Keratinocyte (primary cell): ENCODE measurements at regions not wholly inside any gene's neighbourhood (a gene's known extent, or its start where the extent isn't known, plus 50 kb on each side); places are given as distances from the start of the nearest gene placed in this dataset.

Experiments
- DNase-seq: peaks from one replicate; pipeline ENCODE4 v3.0.0-alpha.2; 2011; ENCODE audit warnings: low read depth, missing footprints, low spot score
- FAIRE-seq: peaks from 2 replicates; lab custom pipeline; 2011; peaks lifted over from hg19 to GRCh38; lab: Jason Lieb, UNC
- H2AFZ ChIP-seq: 2 replicates; pipeline ENCODE4 v1.6.0; 2012; ENCODE audit warnings: low read length, control low read depth, inconsistent platforms; ENCODE audit not compliant: control insufficient read depth
- H3K27ac ChIP-seq: 2 replicates; pipeline ENCODE4 v1.5.1; 2011; ENCODE audit warnings: low read length; ENCODE audit not compliant: control insufficient read depth, insufficient read depth
- H3K27me3 ChIP-seq: 3 replicates; pipeline ENCODE4 v1.6.0; 2011; ENCODE audit warnings: low read length; ENCODE audit not compliant: control insufficient read depth, insufficient read depth; ENCODE audit errors: extremely low read depth
- H3K36me3 ChIP-seq, 2 experiments: 2 replicates in 1 of 2; 3 replicates in 1 of 2; pipeline ENCODE4 v1.5.1; 2011; ENCODE audit warnings: low read length in 2 of 2, mild to moderate bottlenecking in 1 of 2; ENCODE audit not compliant: control insufficient read depth in 2 of 2, insufficient read depth in 2 of 2; ENCODE audit errors: extremely low read depth in 1 of 2
- H3K4me1 ChIP-seq: 3 replicates; pipeline ENCODE4 v1.5.1; 2011; ENCODE audit warnings: low read length; ENCODE audit not compliant: control insufficient read depth, insufficient read depth; ENCODE audit errors: extremely low read depth
- H3K4me2 ChIP-seq: 3 replicates; pipeline ENCODE4 v1.6.0; 2011; ENCODE audit warnings: low read depth, low read length; ENCODE audit not compliant: control insufficient read depth, insufficient read depth; ENCODE audit errors: extremely low read depth
- H3K4me3 ChIP-seq, 3 experiments: fragments of 200-600 bp in 1 of 3; sonication (generic) in 1 of 3; 2 replicates in 2 of 3; 3 replicates in 1 of 3; pipeline ENCODE4 v1.5.1; 2011 to 2016; ENCODE audit warnings: low read length in 3 of 3, mild to moderate bottlenecking in 3 of 3, control low read depth in 2 of 3, inconsistent platforms in 1 of 3, low read depth in 1 of 3, mixed read lengths in 1 of 3, mixed run types in 1 of 3, moderate library complexity in 1 of 3; ENCODE audit not compliant: control insufficient read depth in 2 of 3, insufficient read depth in 2 of 3; ENCODE audit errors: extremely low read depth in 1 of 3
- H3K79me2 ChIP-seq: 2 replicates; pipeline ENCODE4 v1.6.0; 2012; ENCODE audit warnings: low read length; ENCODE audit not compliant: control insufficient read depth, insufficient read depth
- H3K9ac ChIP-seq: 3 replicates; pipeline ENCODE4 v1.6.0; 2011; ENCODE audit warnings: low read length; ENCODE audit not compliant: control insufficient read depth, insufficient read depth; ENCODE audit errors: extremely low read depth
- H3K9me1 ChIP-seq: 3 replicates; pipeline ENCODE4 v1.6.0; 2011; ENCODE audit warnings: low read length; ENCODE audit not compliant: control insufficient read depth, insufficient read depth; ENCODE audit errors: extremely low read depth
- H3K9me3 ChIP-seq: 2 replicates; pipeline ENCODE4 v1.5.1; 2012; ENCODE audit warnings: low read depth, low read length; ENCODE audit not compliant: control insufficient read depth
- H4K20me1 ChIP-seq: 3 replicates; pipeline ENCODE4 v1.6.0; 2011; ENCODE audit warnings: low read length; ENCODE audit not compliant: control insufficient read depth, insufficient read depth; ENCODE audit errors: extremely low read depth
- CTCF ChIP-seq, 3 experiments: IDR thresholded peaks in 1 of 3; conservative IDR thresholded peaks in 1 of 3; optimal IDR thresholded peaks in 1 of 3; 2 replicates in 2 of 3; 3 replicates in 1 of 3; pipeline versions ENCODE3 to v1.5.1; 2011; ENCODE audit warnings: low read length in 3 of 3, mild to moderate bottlenecking in 3 of 3, moderate library complexity in 2 of 3, control low read depth in 1 of 3, inconsistent platforms in 1 of 3; ENCODE audit not compliant: insufficient read depth in 2 of 3; ENCODE audit errors: extremely low read depth in 1 of 3
- EZH2 ChIP-seq: IDR thresholded peaks from one replicate; pipeline ENCODE4 v1.6.1; 2012; ENCODE audit warnings: inconsistent platforms, mild to moderate bottlenecking, low read length, moderate library complexity
- dilution Hi-C: fragments of 300-500 bp; cut with MboI; formaldehyde crosslinking; loops from one replicate; pipeline ENCODE4 v1.7.0; 2020; ENCODE audit warnings: low sequenced_read_pairs; ENCODE audit not compliant: extremely low pct_ligation_motif_present

GRCh38 chr12:20119596-20120402, 248.5 kb upstream of the PDE3A start:
- DNase-seq, result no peak
- Histone ChIP-seq H3K4me1 (no peaks in the 10 kb centered on the region), H3K9ac (no peak overlapping the region), H3K27me3 (no peaks in the 10 kb centered on the region), H3K9me1 (no peaks in the 10 kb centered on the region), H3K4me3 (no peak overlapping the region), H3K36me3 (no peaks in the 10 kb centered on the region), H3K4me2 (no peak overlapping the region), H3K9me3 (no peaks in the 10 kb centered on the region), H3K79me2 (no peaks in the 10 kb centered on the region), H3K27ac (no peak overlapping the region), H2AFZ (no peak overlapping the region), H4K20me1 (no peaks in the 10 kb centered on the region)
- FAIRE-seq, result no peak
- dilution Hi-C loops, result no loop called here
- TF ChIP-seq CTCF (optimal IDR thresholded peaks at IDR 0.05 in 1 of 3, IDR thresholded peaks at IDR 0.05 in 1 of 3, conservative IDR thresholded peaks at IDR 0.05 in 1 of 3; ENCODE audit: extremely low read depth in 1 of 3, insufficient read depth in 2 of 3, low read length in 3 of 3) (no peak), EZH2 (no peak)

- DNase-seq (no peak), FAIRE-seq (no peak)
- H4K20me1 ChIP-seq, result no peaks in the 10 kb centered on the region
- no peaks in the 10 kb centered on the region for H3K36me3 ChIP-seq
- no peaks in the 10 kb centered on the region for H3K9me1 ChIP-seq
- TF ChIP-seq CTCF (optimal IDR thresholded peaks at IDR 0.05 in 1 of 3, IDR thresholded peaks at IDR 0.05 in 1 of 3, conservative IDR thresholded peaks at IDR 0.05 in 1 of 3; ENCODE audit: extremely low read depth in 1 of 3, insufficient read depth in 2 of 3, low read length in 3 of 3), result no peak
- TF ChIP-seq EZH2, result no peak
- no peak overlapping the region for H3K4me3 ChIP-seq
- no peaks in the 10 kb centered on the region for H3K9me3 ChIP-seq
- no peak overlapping the region for H2AFZ ChIP-seq
- H3K79me2 ChIP-seq, result no peaks in the 10 kb centered on the region
- H3K27me3 ChIP-seq, result no peaks in the 10 kb centered on the region
- no peak overlapping the region for H3K4me2 ChIP-seq
- dilution Hi-C loops, result no loop called here
- H3K4me1 ChIP-seq, result no peaks in the 10 kb centered on the region
- H3K9ac ChIP-seq, result no peak overlapping the region
- H3K27ac ChIP-seq, result no peak overlapping the region
These were observed 248.0 kb upstream of the PDE3A start for GRCh38 chr12:20120403-20120725.
